Body of pancreas (tissue), 4 donors: ENCODE measurements at regions not wholly inside any gene's neighbourhood (a gene's known extent, or its start where the extent isn't known, plus 50 kb on each side); places are given as distances from the start of the nearest gene placed in this dataset.

Experiments
- CTCF ChIP-seq, 7 experiments: fragments of 450-650 bp in 4 of 7; fragments of 200-600 bp in 3 of 7; sonication (generic) in 3 of 7; IDR thresholded peaks; one replicate each; pipeline ENCODE4 v1.5.1; 2016 to 2019; ENCODE audit warnings: antibody characterized with exemption in 7 of 7
- POLR2A ChIP-seq, 3 donors: fragments of 450-650 bp; IDR thresholded peaks; one replicate each; pipeline ENCODE4 v1.6.1; 2016; ENCODE audit warnings: antibody characterized with exemption in 3 of 3, mild to moderate bottlenecking in 2 of 3

GRCh38 chr12:58615047-58615446, 305.3 kb downstream of the LRIG3 start:
- no peak for TF ChIP-seq CTCF (IDR thresholded peaks at IDR 0.05)
- no peak for TF ChIP-seq POLR2A (IDR thresholded peaks at IDR 0.05)
